Smooth muscle cell (in vitro differentiated cells): ENCODE measurements at regions not wholly inside any gene's neighbourhood (a gene's known extent, or its start where the extent isn't known, plus 50 kb on each side); places are given as distances from the start of the nearest gene placed in this dataset.

Experiments used
- DNase-seq: peaks from one replicate; lab custom pipeline; 2025; ENCODE audit not compliant: unreplicated experiment; lab: John Stamatoyannopoulos, UW
- H2AFZ ChIP-seq: fragments of 200-600 bp; sonication (generic); 2 replicates; pipeline ENCODE4 v1.6.0; 2016; ENCODE audit warnings: antibody characterized with exemption, low read depth, mild to moderate bottlenecking
- H3F3A ChIP-seq: fragments of 200-600 bp; sonication (generic); 2 replicates; pipeline ENCODE4 v1.6.0; 2017; ENCODE audit warnings: antibody characterized with exemption, low read depth
- H3K27ac ChIP-seq: fragments of 200-600 bp; sonication (generic); 2 replicates; pipeline ENCODE4 v1.5.1; 2016; ENCODE audit warnings: low read depth, mild to moderate bottlenecking
- H3K27me3 ChIP-seq: fragments of 200-600 bp; sonication (generic); 2 replicates; pipeline ENCODE4 v1.6.1; 2016; ENCODE audit warnings: low read depth, mild to moderate bottlenecking
- H3K36me3 ChIP-seq: fragments of 200-600 bp; sonication (generic); 2 replicates; pipeline ENCODE4 v1.5.1; 2016; ENCODE audit warnings: low read depth
- H3K4me1 ChIP-seq: fragments of 200-600 bp; sonication (generic); 2 replicates; pipeline ENCODE4 v1.5.1; 2016; ENCODE audit warnings: low read depth
- H3K4me2 ChIP-seq: fragments of 200-600 bp; sonication (generic); 2 replicates; pipeline ENCODE4 v1.6.0; 2016; ENCODE audit warnings: mild to moderate bottlenecking
- H3K4me3 ChIP-seq: fragments of 200-600 bp; sonication (generic); 2 replicates; pipeline ENCODE4 v1.5.1; 2016; ENCODE audit warnings: mild to moderate bottlenecking
- H3K79me2 ChIP-seq: fragments of 200-600 bp; sonication (generic); 2 replicates; pipeline ENCODE4 v1.6.0; 2016; ENCODE audit warnings: low read depth, mild to moderate bottlenecking
- H3K9ac ChIP-seq: fragments of 200-600 bp; sonication (generic); 2 replicates; pipeline ENCODE4 v1.6.0; 2016; ENCODE audit warnings: low read depth
- H3K9me3 ChIP-seq: fragments of 200-600 bp; sonication (generic); replicated peaks from 2 replicates; pipeline ENCODE4 v1.5.1; 2016; ENCODE audit warnings: low read depth
- H4K20me1 ChIP-seq: fragments of 200-600 bp; sonication (generic); 2 replicates; pipeline ENCODE4 v1.6.0; 2016; ENCODE audit warnings: low read depth
- CTCF ChIP-seq: fragments of 200-600 bp; sonication (generic); IDR thresholded peaks from 2 replicates; pipeline ENCODE4 v1.5.1; 2017; ENCODE audit warnings: borderline replicate concordance, mild to moderate bottlenecking, antibody characterized with exemption; ENCODE audit not compliant: insufficient read depth, poor library complexity, severe bottlenecking
- WGBS: methylation state at CpG from one replicate; pipeline ENCODE4 v1.1.7; 2016; ENCODE audit warnings: low lambda C conversion rate; 5-methylcytosine and 5-hydroxymethylcytosine counted together

GRCh38 chr13:109973279-109973678 lies 186.9 kb upstream of the IRS2 start:
- no peaks in the 10 kb centered on the region for H3F3A ChIP-seq
- no peak for DNase-seq
- no peaks in the 10 kb centered on the region for H3K79me2 ChIP-seq
- H3K4me1 ChIP-seq = no peaks in the 10 kb centered on the region
- H3K4me2 ChIP-seq = no peak overlapping the region
- no peaks in the 10 kb centered on the region for H3K36me3 ChIP-seq
- H3K27me3 ChIP-seq = no peaks in the 10 kb centered on the region
- peaks cover 4% of the 10 kb centered on the region for H3K9me3 ChIP-seq
- no peak overlapping the region for H3K4me3 ChIP-seq
- H3K27ac ChIP-seq = no peak overlapping the region
- H4K20me1 ChIP-seq = no peaks in the 10 kb centered on the region
- no peak overlapping the region for H2AFZ ChIP-seq
- 94% methylated on average over 10 of the region's 10 CpGs for WGBS
- TF ChIP-seq CTCF = no peak
- H3K9ac ChIP-seq = no peak overlapping the region

- Histone ChIP-seq H3K4me2 (no peak overlapping the region), H3K4me3 (no peak overlapping the region), H3K27ac (no peak overlapping the region), H3K4me1 (no peaks in the 10 kb centered on the region), H3K36me3 (no peaks in the 10 kb centered on the region), H3K79me2 (no peaks in the 10 kb centered on the region), H2AFZ (no peak overlapping the region), H4K20me1 (no peaks in the 10 kb centered on the region), H3K9ac (no peak overlapping the region), H3K27me3 (no peaks in the 10 kb centered on the region), H3K9me3 (peaks cover 4% of the 10 kb centered on the region), H3F3A (no peaks in the 10 kb centered on the region)
- 84% methylated on average over 10 of the region's 10 CpGs for WGBS
- no peak for DNase-seq
- no peak for TF ChIP-seq CTCF
These were observed 185.2 kb upstream of the IRS2 start for GRCh38 chr13:109971456-109972090.

DNA sequence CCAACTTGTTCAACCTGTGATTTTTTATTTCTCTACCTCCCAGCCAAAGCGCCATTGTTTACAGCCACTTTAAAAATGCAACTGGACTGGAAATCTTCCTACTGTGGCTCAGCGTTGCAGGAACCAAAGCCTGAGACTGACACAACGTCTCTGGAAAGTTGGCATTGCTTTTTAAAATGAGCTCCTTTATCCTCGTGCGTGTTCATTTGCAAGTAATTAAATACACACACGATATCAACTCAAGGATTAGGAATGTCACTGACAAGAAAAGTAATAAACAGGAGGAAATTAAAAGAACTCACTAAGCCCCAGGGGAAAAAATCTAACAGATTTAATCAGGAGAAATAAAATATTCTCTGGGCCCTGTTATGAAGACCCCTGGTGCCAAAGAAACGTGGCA lies 184.6 kb upstream of the IRS2 start:
- TF ChIP-seq CTCF = no peak
- no peaks in the 10 kb centered on the region for H3K4me1 ChIP-seq
- H3K4me2 ChIP-seq = no peak overlapping the region

More for the DNA sequence above, 184.6 kb upstream of the IRS2 start:
- Histone ChIP-seq H3K4me3 (no peak overlapping the region), H2AFZ (no peak overlapping the region), H3F3A (no peaks in the 10 kb centered on the region), H3K9ac (no peak overlapping the region), H3K27me3 (no peaks in the 10 kb centered on the region), H3K27ac (no peak overlapping the region), H3K36me3 (no peaks in the 10 kb centered on the region), H3K9me3 (peaks cover 4% of the 10 kb centered on the region), H3K79me2 (no peaks in the 10 kb centered on the region), H4K20me1 (no peaks in the 10 kb centered on the region)
- 89% methylated on average over 7 of the region's 7 CpGs for WGBS
- DNase-seq = no peak
